NCI-H460 (cell line): ENCODE measurements at regions not wholly inside any gene's neighbourhood (a gene's known extent, or its start where the extent isn't known, plus 50 kb on each side); places are given as distances from the start of the nearest gene placed in this dataset.
"Not testable (repeated sequence)": the region's sequence is repeated elsewhere in the genome, so short reads cannot be mapped to it uniquely, and the experiment has no call there.

Source experiments
- DNase-seq: peaks from one replicate; pipeline ENCODE4 v3.0.0-alpha.2; 2016; ENCODE audit warnings: low read depth; ENCODE audit errors: extremely low read depth

- no peak for DNase-seq
Measured at GRCh38 chr2:185245806-185246205, 492.8 kb upstream of the FSIP2 start.

GRCh38 chr2:185246717-185247116 is 491.9 kb upstream of the FSIP2 start:
- no peak for DNase-seq

DNA sequence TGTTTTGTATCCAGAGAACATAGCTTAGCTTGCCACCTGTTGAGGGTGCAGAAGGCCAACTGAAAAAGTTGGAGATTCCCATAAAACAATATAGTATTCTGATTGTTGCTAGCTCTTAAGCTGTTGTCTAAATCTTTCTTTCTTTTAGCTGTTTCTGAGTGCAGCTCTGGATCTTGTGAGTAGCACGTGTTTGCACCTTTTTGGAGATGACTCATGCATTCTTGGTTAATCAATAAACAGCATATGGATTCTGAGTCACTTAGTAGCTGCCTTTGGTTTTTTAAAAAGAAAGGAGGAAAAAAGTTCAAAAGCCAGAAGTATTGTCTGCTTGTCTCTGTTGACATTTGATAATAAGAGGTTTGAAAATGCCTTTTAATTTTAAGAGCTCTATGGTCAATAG is 483.0 kb upstream of the FSIP2 start:
- no peak for DNase-seq

DNA sequence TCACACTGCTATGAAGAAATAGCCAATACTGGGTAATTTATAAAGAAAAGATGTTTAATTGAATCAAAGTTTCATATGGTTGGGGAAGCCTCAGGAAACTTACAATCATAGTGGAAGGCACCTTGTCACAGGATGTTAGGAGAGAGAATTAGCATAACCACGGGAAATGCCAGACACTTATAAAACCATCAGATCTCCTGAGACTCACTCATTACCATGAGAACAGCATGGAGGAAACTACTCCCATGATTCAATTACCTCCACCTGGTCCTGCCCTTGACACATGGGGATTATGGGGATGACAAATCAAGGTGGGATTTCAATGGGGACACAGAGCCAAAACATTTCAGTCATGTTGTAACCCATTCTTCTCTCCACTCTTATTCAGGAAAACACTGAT is 472.9 kb upstream of the FSIP2 start:
- DNase-seq: no peak

DNA sequence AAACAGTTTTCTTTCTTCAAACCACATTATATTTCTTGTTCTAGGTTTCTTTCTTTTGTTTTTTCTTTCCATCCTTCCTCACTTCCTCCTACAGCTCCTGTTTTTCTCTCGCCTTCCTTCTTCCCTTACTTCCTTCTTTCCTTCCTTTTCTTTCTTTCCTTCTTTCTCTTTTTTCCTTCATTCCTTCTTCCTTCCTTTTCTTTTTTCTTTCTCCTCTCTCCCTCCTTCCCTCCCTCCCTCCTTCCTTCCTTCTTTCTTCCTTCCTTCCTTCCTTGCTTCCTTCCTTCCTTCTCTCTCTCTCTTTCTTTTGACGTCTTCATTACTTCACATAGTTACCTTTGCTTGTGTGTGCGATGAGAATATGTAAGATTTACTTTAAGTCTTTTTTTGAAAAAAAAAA is 470.0 kb upstream of the FSIP2 start:
- DNase-seq: no peak

DNA sequence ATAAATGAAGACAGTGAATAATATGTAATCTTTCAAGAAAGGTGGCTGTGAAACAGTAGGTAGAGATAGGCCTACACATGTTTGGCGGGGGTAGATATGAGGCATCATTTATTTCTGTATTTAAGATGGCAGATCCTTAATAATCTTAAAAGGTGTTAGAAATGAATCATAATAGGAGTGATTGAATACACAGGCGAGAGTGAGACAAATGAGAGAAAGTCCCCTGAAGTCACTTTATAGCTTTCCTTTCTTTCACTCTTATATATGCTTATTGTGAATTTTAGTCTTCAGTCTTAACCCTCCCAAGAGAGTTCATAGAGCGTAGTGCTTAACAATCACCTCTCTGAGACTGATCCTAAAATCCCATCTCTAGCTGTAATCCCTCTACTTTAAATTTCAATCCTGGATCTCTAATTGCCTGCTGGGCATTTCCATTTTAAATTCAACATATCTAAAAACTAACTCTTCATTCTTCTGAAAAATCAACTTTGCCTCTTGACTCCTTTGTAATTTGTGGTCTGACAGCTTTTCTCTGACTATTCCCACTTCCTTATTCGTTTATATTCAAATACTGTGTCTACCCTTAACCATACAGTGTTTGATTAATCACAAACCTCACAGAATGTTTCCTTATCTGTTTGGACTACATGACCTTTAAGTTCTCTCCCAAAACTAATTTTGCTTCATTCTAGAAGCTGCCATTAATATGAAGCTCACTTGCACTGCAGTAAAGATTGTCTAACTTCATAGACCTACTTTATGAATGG is 463.7 kb upstream of the FSIP2 start:
- DNase-seq: no peak

DNA sequence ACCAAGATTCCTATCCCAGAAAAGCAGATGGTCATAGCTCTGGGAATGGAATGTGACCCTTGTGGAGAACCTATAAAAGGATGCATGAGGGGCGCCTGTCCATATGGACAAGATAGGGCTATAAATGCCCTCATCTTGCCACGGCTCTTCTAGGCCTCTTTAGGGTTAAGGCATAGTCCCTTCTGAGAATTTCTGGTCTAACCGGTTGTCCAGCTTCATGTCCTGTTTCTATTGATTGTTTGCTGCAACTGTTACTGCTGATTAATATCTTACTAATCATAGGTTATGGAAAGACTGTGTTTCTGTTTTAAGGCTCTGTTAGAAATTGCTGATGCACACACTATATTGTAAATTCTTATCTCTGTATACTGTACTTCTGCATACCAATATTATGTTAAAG is 462.6 kb upstream of the FSIP2 start:
- DNase-seq: not testable (repeated sequence)

GRCh38 chr2:185278761-185279160 is 459.8 kb upstream of the FSIP2 start:
- DNase-seq: no peak

GRCh38 chr2:185279999-185280398 is 458.6 kb upstream of the FSIP2 start:
- no peak for DNase-seq

GRCh38 chr2:185284696-185285095 is 453.9 kb upstream of the FSIP2 start:
- DNase-seq: no peak

DNA sequence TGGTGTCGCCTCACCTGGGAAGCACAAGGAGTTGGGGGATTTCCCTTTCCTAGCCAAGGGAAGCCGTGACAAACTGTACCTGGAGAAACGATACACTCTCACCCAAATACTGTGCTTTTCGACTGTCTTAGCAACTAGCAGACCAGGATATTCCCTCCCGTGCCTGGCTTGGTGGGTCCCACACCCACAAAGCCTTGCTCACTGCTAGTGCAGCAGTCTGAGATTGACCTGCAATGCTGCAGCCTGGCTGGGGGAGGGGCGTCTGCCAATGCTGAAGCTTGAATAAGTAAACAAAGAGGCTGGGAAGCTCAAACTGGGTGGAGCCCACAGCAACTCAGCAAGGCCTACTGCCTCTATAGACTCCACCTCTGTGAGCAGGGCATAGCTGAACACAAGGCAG is 448.6 kb upstream of the FSIP2 start:
- DNase-seq: not testable (repeated sequence)

DNA sequence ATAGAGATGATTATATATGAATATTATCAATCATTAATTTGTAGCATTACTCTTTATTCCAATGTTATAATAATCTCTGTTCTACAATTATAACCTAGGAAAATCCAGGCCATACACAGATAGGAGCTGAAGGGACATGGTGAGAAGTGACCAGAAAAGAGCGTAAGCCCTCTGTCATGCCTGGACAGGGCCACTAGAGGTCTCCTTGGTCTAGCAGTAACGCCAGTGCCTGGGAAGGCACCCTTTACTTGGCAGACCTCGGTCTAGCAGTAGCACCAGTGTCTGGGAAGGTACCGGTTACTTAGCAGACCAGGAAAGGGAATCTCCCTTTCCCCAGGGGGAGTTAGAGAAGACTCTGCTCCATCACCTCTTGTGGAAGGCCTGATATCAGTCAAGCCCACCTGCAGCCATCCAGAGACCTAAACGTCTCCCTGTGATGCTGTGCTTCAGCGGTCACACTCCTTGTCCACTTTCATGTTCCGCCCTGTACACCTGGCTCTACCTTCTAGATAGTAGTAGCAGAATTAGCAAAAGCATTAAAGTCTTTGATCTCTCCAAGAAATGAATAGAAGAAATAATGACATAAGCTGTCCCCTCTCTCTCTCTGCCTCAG is 447.5 kb upstream of the FSIP2 start:
- peak; percentile 41 for DNase-seq

DNA sequence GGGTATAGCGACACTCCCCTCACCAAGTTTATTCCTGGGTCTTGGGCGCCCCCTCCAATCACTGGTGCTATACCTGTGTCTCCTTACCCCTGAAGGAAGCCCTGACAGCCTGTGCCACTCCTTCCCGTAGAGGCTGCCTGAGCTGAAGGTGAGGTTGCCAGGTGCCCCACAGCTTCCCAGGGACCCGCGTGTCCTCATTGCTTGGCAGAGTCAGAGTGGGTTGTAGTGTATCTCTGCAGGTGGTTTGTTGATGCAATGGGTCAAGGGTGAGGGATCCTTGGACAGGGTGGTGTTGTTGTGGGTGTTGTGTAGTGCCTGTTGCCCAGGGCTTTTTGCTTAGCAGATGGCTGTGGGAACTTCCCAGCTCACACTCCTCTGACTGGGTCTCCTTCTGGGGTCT is 438.7 kb upstream of the FSIP2 start:
- DNase-seq: no peak

- no peak for DNase-seq
Measured at GRCh38 chr2:185306119-185306518, 432.5 kb upstream of the FSIP2 start.

GRCh38 chr2:185316383-185316782 is 422.2 kb upstream of the FSIP2 start:
- no peak for DNase-seq

GRCh38 chr2:185318271-185318724 is 420.3 kb upstream of the FSIP2 start:
- no peak for DNase-seq

GRCh38 chr2:185335879-185336278 is 402.7 kb upstream of the FSIP2 start:
- no peak for DNase-seq

DNA sequence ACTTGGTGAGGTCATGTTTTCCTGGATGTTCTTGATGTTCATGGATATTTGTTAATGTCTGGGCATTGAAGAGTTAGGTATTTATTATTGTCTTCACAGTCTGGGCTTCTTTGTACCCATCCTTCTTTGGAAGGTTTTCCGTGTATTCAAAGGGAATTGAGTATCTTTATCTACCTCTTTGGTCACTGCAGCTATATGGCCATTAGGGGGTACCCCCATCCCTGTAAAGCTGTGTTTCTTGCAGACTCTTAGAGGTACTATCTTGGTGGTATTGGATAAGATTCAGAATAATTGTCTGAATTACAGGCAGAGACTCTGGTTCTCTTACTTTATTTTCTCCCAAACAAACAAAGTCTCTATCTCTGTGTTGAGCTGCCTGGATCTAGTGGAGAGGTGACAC is 401.6 kb upstream of the FSIP2 start:
- DNase-seq: no peak

GRCh38 chr2:185338104-185338503 is 400.5 kb upstream of the FSIP2 start:
- DNase-seq: no peak

DNA sequence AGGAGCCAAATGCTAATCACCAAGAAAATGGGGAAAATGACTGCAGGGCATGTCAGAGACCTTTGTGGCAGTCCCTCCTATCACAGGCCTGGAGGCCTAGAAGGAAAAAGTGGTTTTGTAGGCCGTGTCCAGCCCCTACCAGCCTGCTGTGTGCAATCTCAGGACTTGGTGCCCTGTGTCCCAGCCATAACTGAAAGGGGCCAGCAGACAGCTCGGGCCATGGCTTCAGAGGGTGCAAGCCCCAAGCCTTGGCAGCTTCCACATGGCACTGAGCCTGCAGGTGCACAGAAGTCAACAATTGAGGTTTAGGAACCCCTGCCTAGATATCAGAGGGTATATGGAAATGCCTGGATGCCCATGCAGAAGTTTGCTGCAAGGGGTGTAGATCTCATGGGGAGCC is 391.2 kb upstream of the FSIP2 start:
- no peak for DNase-seq

GRCh38 chr2:185360776-185361175 is 377.8 kb upstream of the FSIP2 start:
- DNase-seq: no peak

- DNase-seq: no peak
Measured at GRCh38 chr2:185372188-185372587, 366.4 kb upstream of the FSIP2 start.

GRCh38 chr2:185373229-185373628 is 365.4 kb upstream of the FSIP2 start:
- no peak for DNase-seq
